NCI-H1092 (cell line): ENCODE measurements at regions not wholly inside any gene's neighbourhood (a gene's known extent, or its start where the extent isn't known, plus 50 kb on each side); places are given as distances from the start of the nearest gene placed in this dataset.
"Not testable (repeated sequence)": the region's sequence is repeated elsewhere in the genome, so short reads cannot be mapped to it uniquely, and the experiment has no call there.

Experiments
- DNase-seq: peaks from one replicate; lab custom pipeline; 2025; lab: John Stamatoyannopoulos, UW

- not testable (repeated sequence) for DNase-seq
These were observed 279.6 kb upstream of the HS6ST1 start for GRCh38 chr2:128598260-128598659.

- DNase-seq: no peak
These were observed 280.3 kb upstream of the HS6ST1 start for GRCh38 chr2:128598862-128599441.

- DNase-seq: no peak
These were observed 281.0 kb upstream of the HS6ST1 start for GRCh38 chr2:128599700-128600099.

GRCh38 chr2:128600581-128601297, 282.1 kb upstream of the HS6ST1 start:
- DNase-seq: no peak

GRCh38 chr2:128601298-128602037, 282.8 kb upstream of the HS6ST1 start:
- DNase-seq: no peak

- DNase-seq: no peak
These were observed 283.5 kb upstream of the HS6ST1 start for GRCh38 chr2:128602038-128602698.

GRCh38 chr2:128602699-128603101, 284.0 kb upstream of the HS6ST1 start:
- DNase-seq: no peak

GRCh38 chr2:128603411-128603924, 284.8 kb upstream of the HS6ST1 start:
- DNase-seq: no peak

GRCh38 chr2:128604045-128604444, 285.4 kb upstream of the HS6ST1 start:
- DNase-seq: no peak

- DNase-seq: not testable (repeated sequence)
These were observed 285.9 kb upstream of the HS6ST1 start for GRCh38 chr2:128604581-128604980.

GRCh38 chr2:128605421-128605820, 286.8 kb upstream of the HS6ST1 start:
- DNase-seq: no peak

- no peak for DNase-seq
These were observed 287.3 kb upstream of the HS6ST1 start for GRCh38 chr2:128605931-128606330.

GRCh38 chr2:128606837-128607236, 288.2 kb upstream of the HS6ST1 start:
- DNase-seq: no peak

GRCh38 chr2:128607440-128607839, 288.8 kb upstream of the HS6ST1 start:
- DNase-seq: no peak

- DNase-seq: no peak
These were observed 289.3 kb upstream of the HS6ST1 start for GRCh38 chr2:128607911-128608506.

GRCh38 chr2:128608921-128609880, 290.5 kb upstream of the HS6ST1 start:
- DNase-seq: no peak

GRCh38 chr2:128610496-128610895, 291.8 kb upstream of the HS6ST1 start:
- DNase-seq: no peak

GRCh38 chr2:128611421-128612320, 293.0 kb upstream of the HS6ST1 start:
- no peak for DNase-seq

GRCh38 chr2:128612628-128613027, 294.0 kb upstream of the HS6ST1 start:
- no peak for DNase-seq

- DNase-seq: no peak
These were observed 294.7 kb upstream of the HS6ST1 start for GRCh38 chr2:128613351-128613750.
